ENCODE measurements at regions not wholly inside any gene's neighbourhood (a gene's known extent, or its start where the extent isn't known, plus 50 kb on each side); places are given as distances from the start of the nearest gene placed in this dataset.

DNA sequence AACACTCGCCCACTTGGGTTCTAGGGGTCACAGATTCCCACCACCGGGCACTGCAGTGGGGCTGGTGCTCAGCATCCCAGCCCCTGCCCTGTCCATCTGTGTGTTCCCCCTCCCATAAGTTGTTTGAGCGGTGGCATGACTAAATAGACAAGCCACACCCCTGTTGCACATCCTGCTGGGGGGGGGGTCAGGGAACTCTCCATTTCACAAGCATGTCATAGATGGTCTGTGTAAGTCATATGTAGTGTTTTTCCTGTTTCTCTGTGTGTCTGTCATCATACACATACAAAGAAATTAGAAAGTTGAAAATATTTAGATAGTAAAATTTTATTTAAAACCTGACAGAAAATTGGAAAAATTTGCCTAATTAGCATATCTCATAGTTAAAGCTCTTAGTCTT, 270.2 kb downstream of the IPO8 start:
- TF ChIP-seq, protein P1, sequence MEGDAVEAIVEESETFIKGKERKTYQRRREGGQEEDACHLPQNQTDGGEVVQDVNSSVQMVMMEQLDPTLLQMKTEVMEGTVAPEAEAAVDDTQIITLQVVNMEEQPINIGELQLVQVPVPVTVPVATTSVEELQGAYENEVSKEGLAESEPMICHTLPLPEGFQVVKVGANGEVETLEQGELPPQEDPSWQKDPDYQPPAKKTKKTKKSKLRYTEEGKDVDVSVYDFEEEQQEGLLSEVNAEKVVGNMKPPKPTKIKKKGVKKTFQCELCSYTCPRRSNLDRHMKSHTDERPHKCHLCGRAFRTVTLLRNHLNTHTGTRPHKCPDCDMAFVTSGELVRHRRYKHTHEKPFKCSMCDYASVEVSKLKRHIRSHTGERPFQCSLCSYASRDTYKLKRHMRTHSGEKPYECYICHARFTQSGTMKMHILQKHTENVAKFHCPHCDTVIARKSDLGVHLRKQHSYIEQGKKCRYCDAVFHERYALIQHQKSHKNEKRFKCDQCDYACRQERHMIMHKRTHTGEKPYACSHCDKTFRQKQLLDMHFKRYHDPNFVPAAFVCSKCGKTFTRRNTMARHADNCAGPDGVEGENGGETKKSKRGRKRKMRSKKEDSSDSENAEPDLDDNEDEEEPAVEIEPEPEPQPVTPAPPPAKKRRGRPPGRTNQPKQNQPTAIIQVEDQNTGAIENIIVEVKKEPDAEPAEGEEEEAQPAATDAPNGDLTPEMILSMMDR (IDR thresholded peaks at IDR 0.05; ENCODE audit: low read length, missing control alignments), result no peak
- no peak overlapping the region for H3K4me3 ChIP-seq (replicated peaks; ENCODE audit: low read depth, low read length)
- DNase-seq (ENCODE audit: low read depth), result no peak

DNA sequence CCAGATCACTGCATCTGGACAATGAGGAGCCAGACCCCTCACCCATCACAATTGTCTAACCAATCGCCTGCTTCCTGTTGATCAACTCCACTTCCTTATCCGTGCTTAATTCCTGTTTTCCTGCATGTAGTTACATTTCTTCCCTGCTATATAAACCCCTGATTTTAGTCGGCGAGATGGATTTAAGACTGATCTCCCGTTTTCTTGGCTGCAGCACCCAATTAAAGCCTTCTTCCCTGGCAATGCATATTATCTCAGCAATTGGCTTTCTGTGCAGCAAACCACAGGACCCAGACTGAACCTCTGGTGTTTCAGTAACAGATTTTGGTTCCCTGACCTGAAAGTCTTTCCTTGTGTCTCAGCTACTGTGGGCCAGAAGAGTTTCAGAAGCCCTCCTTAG, 272.3 kb downstream of the IPO8 start:
- no peak for DNase-seq (ENCODE audit: low read depth)
- TF ChIP-seq, protein P1 (IDR thresholded peaks at IDR 0.05; ENCODE audit: low read length, missing control alignments), result no peak
- no peak overlapping the region for H3K4me3 ChIP-seq (replicated peaks; ENCODE audit: low read depth, low read length)

DNA sequence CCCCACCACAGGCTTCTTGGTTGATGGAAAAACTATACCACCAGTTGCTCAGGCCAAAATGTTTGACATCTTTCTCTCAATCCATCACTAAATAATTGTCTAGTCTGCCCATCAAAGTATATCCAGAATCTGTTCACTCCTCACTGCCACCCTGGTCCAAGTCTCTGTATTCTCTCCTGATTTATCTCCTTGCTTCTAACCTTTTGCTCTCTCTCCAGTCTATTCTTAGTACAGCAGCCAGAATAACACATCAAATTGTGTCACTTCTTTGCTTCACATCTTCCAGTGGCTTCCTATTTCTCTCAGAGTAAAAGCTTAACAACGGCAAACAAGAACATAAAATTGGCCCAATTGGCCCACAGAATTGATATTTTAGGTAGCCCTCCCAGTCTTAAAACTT, 272.8 kb downstream of the IPO8 start:
- no peak for DNase-seq (ENCODE audit: low read depth)
- no peak overlapping the region for H3K4me3 ChIP-seq (replicated peaks; ENCODE audit: low read depth, low read length)
- TF ChIP-seq, protein P1 (IDR thresholded peaks at IDR 0.05; ENCODE audit: low read length, missing control alignments), result no peak

DNA sequence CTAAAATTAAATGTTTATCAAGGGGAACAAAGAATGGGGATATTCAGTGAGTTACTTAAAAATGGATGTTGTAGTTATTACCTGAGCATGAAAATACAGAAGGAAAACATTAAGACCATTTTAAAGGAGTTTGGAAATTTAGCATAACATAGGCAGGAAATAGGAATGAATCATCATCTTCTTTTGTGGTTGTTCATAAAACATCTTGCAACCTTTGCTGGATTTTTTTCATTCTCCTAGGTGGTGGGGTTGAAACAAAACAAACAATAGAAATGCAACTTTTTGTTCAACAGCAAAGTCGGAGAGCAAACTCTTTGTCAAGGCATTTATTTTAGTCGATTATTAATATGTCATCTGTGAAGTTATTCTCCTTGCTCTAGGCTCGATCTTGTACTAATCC, 275.1 kb downstream of the IPO8 start:
- DNase-seq (ENCODE audit: low read depth), result peak; percentile 65
- H3K4me3 ChIP-seq (replicated peaks; ENCODE audit: low read depth, low read length), result no peak overlapping the region
- TF ChIP-seq, protein P1 (IDR thresholded peaks at IDR 0.05; ENCODE audit: low read length, missing control alignments), result no peak

DNA sequence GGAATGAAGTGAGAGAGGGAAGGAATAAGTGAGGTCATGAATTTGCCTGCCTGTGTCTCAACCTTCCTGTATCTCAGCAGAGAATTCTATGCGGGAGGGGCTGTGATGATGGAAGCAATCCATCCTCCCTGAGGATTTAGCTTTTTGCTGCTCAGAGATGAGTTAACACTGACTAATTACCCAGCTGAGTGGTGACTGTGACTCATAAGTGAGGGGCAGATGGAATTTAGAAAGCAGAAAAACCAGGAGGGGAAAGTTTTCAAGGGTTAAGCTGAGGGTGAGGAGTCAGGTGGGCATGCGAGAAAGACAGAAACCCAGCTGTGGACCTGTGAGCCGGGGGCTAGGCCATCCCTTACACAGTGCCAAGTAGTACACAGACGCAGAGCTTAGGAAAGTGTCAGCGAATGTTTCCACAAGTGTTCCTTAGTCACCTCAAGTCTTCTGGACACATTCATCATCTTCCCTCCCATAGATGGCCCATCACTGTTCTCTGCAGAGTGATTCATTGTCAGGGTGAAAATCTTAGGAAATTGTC, 277.9 kb downstream of the IPO8 start:
- peak; percentile 87 for DNase-seq (ENCODE audit: low read depth)
- TF ChIP-seq, protein P1 (IDR thresholded peaks at IDR 0.05; ENCODE audit: low read length, missing control alignments), result no peak
- no peak overlapping the region for H3K4me3 ChIP-seq (replicated peaks; ENCODE audit: low read depth, low read length)

DNA sequence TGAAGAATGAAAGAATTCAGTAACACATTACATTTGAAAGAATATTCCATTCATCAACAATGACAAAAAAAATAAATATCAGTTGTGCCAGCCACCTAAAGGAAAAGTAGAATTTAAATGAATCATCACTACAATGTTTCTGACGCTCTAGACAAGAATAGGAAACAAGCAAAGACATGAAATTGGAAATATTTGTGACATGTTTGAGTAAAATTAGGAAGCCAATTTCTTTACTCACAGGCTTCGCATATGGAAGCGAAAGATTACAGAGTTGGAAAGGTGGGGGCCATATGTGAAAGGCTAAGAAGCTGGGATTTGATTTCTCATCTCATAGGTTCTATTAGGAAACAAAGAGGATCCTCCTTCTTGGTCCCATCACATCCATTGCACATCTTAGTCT, 279.0 kb downstream of the IPO8 start:
- H3K4me3 ChIP-seq (replicated peaks; ENCODE audit: low read depth, low read length), result no peak overlapping the region
- DNase-seq (ENCODE audit: low read depth), result no peak
- TF ChIP-seq, protein P1 (IDR thresholded peaks at IDR 0.05; ENCODE audit: low read length, missing control alignments), result no peak

DNA sequence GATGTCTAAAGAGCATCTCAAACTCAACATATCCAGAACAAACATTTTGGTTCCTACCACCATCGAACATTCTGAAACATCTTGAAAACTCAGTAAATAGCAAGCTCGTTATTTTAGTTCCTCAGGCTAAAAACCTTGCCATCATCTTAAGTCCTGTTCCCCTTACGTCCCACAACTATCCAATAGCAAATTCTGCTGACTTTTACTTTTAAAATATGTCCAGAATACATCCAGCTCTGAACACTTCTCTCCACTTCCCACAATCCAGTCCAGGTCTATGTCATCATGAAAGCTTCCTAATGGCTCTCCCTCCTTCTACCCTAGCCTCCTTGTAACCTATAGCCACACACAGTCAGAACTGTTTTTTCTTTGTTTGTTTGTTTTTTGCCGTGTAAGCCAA, 279.9 kb downstream of the IPO8 start:
- no peak for DNase-seq (ENCODE audit: low read depth)
- TF ChIP-seq, protein P1 (IDR thresholded peaks at IDR 0.05; ENCODE audit: low read length, missing control alignments), result no peak
- H3K4me3 ChIP-seq (replicated peaks; ENCODE audit: low read depth, low read length), result no peak overlapping the region

All from fibroblast of pulmonary artery (primary cell).